ENCODE measurements at regions not wholly inside any gene's neighbourhood (a gene's known extent, or its start where the extent isn't known, plus 50 kb on each side); places are given as distances from the start of the nearest gene placed in this dataset.

DNA sequence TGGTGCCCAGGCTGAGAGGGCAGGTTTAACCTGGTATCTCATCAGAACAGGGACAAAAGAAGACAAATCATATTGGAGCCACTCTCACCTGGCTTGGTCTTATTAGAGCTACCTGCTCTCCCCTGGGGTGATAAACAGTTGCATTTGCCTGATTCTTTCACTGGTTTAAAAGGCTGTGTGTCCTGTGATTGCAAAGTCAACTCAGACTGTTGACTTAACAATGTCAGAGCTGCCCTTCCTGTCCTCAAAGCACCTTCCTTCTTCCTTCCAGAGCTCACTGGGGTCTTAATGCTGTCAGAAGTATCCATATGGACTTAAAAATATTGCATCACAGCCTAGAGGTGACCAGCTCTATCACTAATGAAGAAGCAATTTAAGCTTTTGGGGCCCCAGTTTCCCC is 50.5 kb upstream of the MINAR1 start:
- H3K27ac ChIP-seq = no peak overlapping the region
- ATAC-seq (peak; percentile 11), DNase-seq (no peak)
- H3K27me3 ChIP-seq = no peaks in the 10 kb centered on the region
- intact Hi-C loops (cut with DNase I) = no loop called here
- H3K4me3 ChIP-seq = no peak overlapping the region
- H3K9me3 ChIP-seq = no peaks in the 10 kb centered on the region
- no peaks in the 10 kb centered on the region for H3K4me1 ChIP-seq
- TF ChIP-seq, protein P1, sequence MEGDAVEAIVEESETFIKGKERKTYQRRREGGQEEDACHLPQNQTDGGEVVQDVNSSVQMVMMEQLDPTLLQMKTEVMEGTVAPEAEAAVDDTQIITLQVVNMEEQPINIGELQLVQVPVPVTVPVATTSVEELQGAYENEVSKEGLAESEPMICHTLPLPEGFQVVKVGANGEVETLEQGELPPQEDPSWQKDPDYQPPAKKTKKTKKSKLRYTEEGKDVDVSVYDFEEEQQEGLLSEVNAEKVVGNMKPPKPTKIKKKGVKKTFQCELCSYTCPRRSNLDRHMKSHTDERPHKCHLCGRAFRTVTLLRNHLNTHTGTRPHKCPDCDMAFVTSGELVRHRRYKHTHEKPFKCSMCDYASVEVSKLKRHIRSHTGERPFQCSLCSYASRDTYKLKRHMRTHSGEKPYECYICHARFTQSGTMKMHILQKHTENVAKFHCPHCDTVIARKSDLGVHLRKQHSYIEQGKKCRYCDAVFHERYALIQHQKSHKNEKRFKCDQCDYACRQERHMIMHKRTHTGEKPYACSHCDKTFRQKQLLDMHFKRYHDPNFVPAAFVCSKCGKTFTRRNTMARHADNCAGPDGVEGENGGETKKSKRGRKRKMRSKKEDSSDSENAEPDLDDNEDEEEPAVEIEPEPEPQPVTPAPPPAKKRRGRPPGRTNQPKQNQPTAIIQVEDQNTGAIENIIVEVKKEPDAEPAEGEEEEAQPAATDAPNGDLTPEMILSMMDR (IDR thresholded peaks at IDR 0.05) = no peak
- no peaks in the 10 kb centered on the region for H3K36me3 ChIP-seq

Measured in left lung (tissue), 4 donors.